Medulla oblongata (tissue), 1 donor: ENCODE measurements at regions not wholly inside any gene's neighbourhood (a gene's known extent, or its start where the extent isn't known, plus 50 kb on each side); places are given as distances from the start of the nearest gene placed in this dataset.
"Not testable (repeated sequence)": the region's sequence is repeated elsewhere in the genome, so short reads cannot be mapped to it uniquely, and the experiment has no call there.

Experiments
- DNase-seq: peaks from one replicate; pipeline ENCODE4 v3.0.0-alpha.2; 2015; ENCODE audit errors: extremely low spot score

GRCh38 chr1:104163912-104164476, 414.3 kb downstream of the AMY1C start:
- no peak for DNase-seq

- no peak for DNase-seq
Measured at GRCh38 chr1:104172243-104172681, 422.6 kb downstream of the AMY1C start.

- no peak for DNase-seq
Measured at GRCh38 chr1:104182251-104182650, 432.6 kb downstream of the AMY1C start.

GRCh38 chr1:104189207-104189606, 439.5 kb downstream of the AMY1C start:
- DNase-seq = no peak

GRCh38 chr1:104190821-104191220, 441.1 kb downstream of the AMY1C start:
- no peak for DNase-seq

- no peak for DNase-seq
Measured at GRCh38 chr1:104195395-104195794, 445.7 kb downstream of the AMY1C start.

- no peak for DNase-seq
Measured at GRCh38 chr1:104196136-104196535, 446.4 kb downstream of the AMY1C start.

- DNase-seq = no peak
Measured at GRCh38 chr1:104197516-104197915, 447.8 kb downstream of the AMY1C start.

- DNase-seq = no peak
Measured at GRCh38 chr1:104212239-104212638, 462.5 kb downstream of the AMY1C start.

- not testable (repeated sequence) for DNase-seq
Measured at GRCh38 chr1:104217395-104217986, 467.8 kb downstream of the AMY1C start.

GRCh38 chr1:104229860-104230259, 480.2 kb downstream of the AMY1C start:
- no peak for DNase-seq

- no peak for DNase-seq
Measured at GRCh38 chr1:104231676-104232075, 482.0 kb downstream of the AMY1C start.

GRCh38 chr1:104235141-104235540, 485.4 kb downstream of the AMY1C start:
- DNase-seq = no peak

- DNase-seq = no peak
Measured at GRCh38 chr1:104238991-104239390, 489.3 kb downstream of the AMY1C start.

- no peak for DNase-seq
Measured at GRCh38 chr1:104248385-104248784, 498.7 kb downstream of the AMY1C start.

GRCh38 chr1:104259481-104259880, 509.8 kb downstream of the AMY1C start:
- no peak for DNase-seq

- not testable (repeated sequence) for DNase-seq
Measured at GRCh38 chr1:104263110-104263509, 513.4 kb downstream of the AMY1C start.

- no peak for DNase-seq
Measured at GRCh38 chr1:104264521-104264920, 514.8 kb downstream of the AMY1C start.

- no peak for DNase-seq
Measured at GRCh38 chr1:104265163-104265562, 515.5 kb downstream of the AMY1C start.

GRCh38 chr1:104266612-104267011, 516.9 kb downstream of the AMY1C start:
- DNase-seq = no peak

GRCh38 chr1:104288322-104288721, 538.6 kb downstream of the AMY1C start:
- DNase-seq = not testable (repeated sequence)

- DNase-seq = no peak
Measured at GRCh38 chr1:104291156-104291555, 541.5 kb downstream of the AMY1C start.

GRCh38 chr1:104294259-104294658, 544.6 kb downstream of the AMY1C start:
- no peak for DNase-seq

GRCh38 chr1:104295511-104295910, 545.8 kb downstream of the AMY1C start:
- DNase-seq = no peak
